Coronary artery (tissue), 2 donors: ENCODE measurements at regions not wholly inside any gene's neighbourhood (a gene's known extent, or its start where the extent isn't known, plus 50 kb on each side); places are given as distances from the start of the nearest gene placed in this dataset.

Source experiments
- DNase-seq: peaks from one replicate; pipeline ENCODE4 v3.0.0-alpha.2; 2017; ENCODE audit warnings: low spot score
- H3K27ac ChIP-seq, 2 donors: fragments of 200-600 bp; sonication (generic); one replicate each; pipeline ENCODE4 v1.5.1; 2016 to 2019
- H3K4me3 ChIP-seq: fragments of 200-600 bp; sonication (generic); 2 replicates; pipeline ENCODE4 v1.5.1; 2016; ENCODE audit warnings: mild to moderate bottlenecking, moderate library complexity
- TF ChIP-seq, protein P1 (sequence below): fragments of 200-600 bp; sonication (generic); IDR thresholded peaks from one replicate; pipeline ENCODE4 v1.5.1; 2019; ENCODE audit warnings: antibody characterized with exemption

DNA sequence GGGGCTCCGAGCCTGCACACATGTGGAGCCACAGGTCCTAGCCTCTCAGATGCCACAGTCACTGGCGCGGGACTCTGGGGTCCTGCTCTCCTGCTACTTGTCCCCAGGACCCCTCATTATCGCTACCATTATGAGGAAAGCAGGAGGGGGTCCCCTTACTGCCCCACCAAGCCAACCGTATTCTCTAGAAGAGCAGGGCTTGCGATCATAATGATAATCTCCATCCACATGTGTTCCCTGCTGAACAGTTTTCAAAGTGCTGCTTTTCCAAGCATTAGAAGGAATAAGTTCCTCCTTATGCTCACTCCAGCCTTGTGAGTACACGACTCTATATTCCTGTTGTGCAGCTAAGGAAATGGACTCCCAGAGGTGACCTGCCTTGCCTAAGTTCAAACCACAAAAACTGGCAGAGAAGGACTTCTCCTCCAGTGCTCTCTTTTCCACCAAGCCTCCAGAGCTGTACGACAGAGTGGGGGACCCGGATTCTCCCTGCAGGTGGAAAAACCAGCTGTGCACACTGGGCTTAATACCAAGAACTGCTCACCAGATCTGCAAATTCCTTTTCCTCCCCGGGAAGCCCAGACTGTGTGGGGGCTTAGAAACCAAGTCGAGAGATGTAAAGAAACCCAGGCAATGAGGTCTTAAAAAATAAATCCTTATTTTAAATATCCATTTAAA, 92.8 kb upstream of the DRD2 start:
- no peak overlapping the region for H3K4me3 ChIP-seq
- DNase-seq, result no peak
- TF ChIP-seq, protein P1, sequence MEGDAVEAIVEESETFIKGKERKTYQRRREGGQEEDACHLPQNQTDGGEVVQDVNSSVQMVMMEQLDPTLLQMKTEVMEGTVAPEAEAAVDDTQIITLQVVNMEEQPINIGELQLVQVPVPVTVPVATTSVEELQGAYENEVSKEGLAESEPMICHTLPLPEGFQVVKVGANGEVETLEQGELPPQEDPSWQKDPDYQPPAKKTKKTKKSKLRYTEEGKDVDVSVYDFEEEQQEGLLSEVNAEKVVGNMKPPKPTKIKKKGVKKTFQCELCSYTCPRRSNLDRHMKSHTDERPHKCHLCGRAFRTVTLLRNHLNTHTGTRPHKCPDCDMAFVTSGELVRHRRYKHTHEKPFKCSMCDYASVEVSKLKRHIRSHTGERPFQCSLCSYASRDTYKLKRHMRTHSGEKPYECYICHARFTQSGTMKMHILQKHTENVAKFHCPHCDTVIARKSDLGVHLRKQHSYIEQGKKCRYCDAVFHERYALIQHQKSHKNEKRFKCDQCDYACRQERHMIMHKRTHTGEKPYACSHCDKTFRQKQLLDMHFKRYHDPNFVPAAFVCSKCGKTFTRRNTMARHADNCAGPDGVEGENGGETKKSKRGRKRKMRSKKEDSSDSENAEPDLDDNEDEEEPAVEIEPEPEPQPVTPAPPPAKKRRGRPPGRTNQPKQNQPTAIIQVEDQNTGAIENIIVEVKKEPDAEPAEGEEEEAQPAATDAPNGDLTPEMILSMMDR, result no peak
- H3K27ac ChIP-seq, result no peak overlapping the region

DNA sequence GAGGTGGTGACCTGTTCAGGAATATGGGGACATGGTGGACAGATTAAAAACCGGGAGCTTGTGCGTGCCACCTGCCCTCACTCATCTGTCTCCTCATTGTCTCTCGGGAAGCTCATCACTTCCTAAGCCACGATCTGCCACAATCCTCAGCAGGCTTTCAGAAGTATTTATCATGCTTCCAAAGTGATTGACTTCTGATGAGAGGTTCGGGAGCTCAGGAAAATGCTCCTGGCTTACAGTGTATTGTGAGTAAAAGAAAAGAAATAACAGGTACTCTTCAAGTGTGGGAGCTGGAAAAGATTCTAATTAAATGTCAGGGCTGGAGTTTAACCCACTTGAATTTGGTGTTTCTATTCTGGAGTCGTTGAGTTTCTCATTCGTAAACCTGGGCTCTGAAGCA, 91.9 kb upstream of the DRD2 start:
- Histone ChIP-seq H3K27ac (no peak overlapping the region), H3K4me3 (no peak overlapping the region)
- TF ChIP-seq, protein P1, result no peak
- no peak for DNase-seq

DNA sequence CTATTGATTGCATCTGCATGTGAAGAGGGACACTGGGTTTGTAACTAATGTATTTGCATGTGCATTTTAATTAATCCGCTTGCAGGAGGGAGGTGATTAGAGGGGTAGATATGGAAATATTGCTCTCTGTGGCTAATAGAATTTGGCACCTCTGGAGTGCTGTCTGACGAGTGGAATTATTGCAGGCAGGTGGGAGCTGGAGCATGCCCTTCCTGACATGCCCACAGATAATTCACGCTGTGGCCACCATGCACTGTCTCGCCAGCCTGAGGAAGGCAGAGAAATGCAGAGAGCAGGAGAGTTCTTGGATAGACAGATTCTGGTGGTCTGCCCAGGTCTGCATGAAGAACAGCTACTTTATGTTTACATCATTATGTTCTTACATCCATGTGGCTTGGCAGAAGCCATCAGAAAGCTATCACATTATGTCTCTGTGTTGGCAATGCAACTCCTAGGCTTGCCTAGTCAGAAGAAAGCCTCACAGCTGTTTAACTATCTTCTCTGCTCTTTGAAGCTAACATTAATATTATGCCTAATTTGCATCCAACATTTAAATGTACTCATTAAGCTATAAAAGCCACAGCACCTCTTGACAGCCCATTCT, 89.4 kb upstream of the DRD2 start:
- H3K4me3 ChIP-seq, result no peak overlapping the region
- TF ChIP-seq, protein P1, result no peak
- DNase-seq, result no peak
- H3K27ac ChIP-seq, result no peak overlapping the region

DNA sequence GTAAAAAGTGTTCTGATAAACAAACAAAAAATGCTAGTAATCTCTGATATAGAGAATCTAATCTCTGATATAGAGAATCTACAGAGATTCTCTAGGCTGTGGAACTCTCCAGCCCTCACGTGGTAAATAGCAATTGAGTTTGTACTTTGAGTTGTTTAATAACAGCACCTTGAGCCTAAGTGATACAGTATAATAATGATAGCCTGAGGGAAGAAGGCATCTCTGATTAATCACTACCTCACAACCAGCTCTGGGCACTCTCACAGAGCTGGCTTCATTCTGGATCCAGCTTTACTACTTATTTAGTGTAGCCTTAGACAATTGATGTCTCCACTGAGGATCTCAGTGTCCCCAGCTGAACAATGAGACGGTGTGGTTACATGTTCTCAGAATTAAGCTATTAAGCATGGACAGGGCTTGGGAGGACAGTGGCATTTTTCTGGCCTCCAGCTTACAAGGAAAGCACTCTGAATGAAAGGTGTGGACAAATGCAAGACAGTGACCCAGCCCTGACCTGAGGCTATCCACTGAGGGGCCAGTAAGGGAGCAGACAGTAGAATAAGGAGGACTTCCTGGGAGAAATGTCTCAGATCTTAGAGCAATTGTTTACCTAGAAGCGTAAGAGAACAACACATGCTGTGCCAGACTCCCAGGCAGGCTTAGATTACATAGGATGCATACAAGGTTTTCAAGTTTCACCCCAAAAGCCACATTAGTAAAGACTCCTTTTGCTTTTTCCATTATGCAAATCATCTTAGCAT, 88.7 kb upstream of the DRD2 start:
- Histone ChIP-seq H3K4me3 (no peak overlapping the region), H3K27ac (no peak overlapping the region)
- TF ChIP-seq, protein P1, result no peak
- no peak for DNase-seq

DNA sequence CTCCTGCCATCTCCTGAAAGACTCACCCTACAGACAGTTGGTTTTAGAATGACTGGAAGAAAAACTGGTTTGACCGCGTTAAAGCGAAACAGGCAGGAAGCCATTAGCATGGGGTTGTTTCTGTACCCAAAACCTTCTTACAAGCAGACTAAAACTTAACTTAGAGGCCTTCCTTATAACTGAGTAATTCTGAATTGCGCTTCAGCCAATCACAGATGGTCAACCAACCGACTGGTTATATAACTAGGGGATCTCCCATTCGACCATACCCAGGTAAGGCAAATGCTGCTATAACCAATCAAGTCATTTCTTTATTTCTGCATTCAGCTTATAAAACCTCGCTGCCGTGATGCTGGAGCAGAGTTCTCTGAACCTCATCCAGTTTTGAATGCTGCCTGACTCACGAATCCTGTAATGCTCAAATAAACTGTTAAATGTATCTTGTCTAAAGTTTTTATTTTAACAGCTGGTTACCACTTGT, 87.8 kb upstream of the DRD2 start:
- TF ChIP-seq, protein P1, result no peak
- H3K27ac ChIP-seq, result no peak overlapping the region
- H3K4me3 ChIP-seq, result no peak overlapping the region
- DNase-seq, result no peak

DNA sequence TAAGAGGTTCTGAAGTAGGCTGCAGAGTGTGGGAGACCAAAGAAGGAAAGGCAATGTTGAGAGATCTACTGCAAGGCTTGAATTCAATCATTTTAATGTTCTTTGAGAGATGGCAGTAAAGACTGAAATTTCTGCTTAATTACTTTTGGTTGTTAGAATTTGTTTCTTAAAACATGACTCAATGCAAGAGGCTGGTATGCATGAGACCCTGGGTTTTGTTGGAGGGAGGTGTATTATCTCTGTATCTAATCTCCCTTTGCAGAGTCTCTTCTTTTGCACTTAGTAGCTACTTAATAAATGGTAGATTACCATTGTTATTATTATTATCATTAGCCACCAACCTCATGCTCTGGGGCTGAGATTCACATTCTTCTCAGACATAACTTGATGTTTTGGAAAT, 87.4 kb upstream of the DRD2 start:
- DNase-seq, result no peak
- Histone ChIP-seq H3K4me3 (no peak overlapping the region), H3K27ac (no peak overlapping the region)
- TF ChIP-seq, protein P1, result no peak
